BJ (cell line): ENCODE measurements at regions not wholly inside any gene's neighbourhood (a gene's known extent, or its start where the extent isn't known, plus 50 kb on each side); places are given as distances from the start of the nearest gene placed in this dataset.

Experiments used
- CTCF ChIA-PET: fragments of 350-600 bp; formaldehyde crosslinking; extraction: SDS; loops from one replicate; lab custom pipeline; 2021; ENCODE audit warnings: antibody characterized with exemption, inconsistent platforms; lab: Yijun Ruan, JAX
- POLR2A ChIA-PET: fragments of 300-600 bp; sonication (Branson Sonifier 250); formaldehyde crosslinking; extraction: SDS; loops from one replicate; lab custom pipeline; 2021; ENCODE audit warnings: antibody characterized with exemption; lab: Charles Lee
- DNase-seq: peaks from one replicate; pipeline ENCODE4 v3.0.0-alpha.2; 2011; ENCODE audit warnings: low read depth
- H3K27me3 ChIP-seq: 2 replicates; pipeline ENCODE4 v1.6.0; 2011; ENCODE audit warnings: low read length; ENCODE audit not compliant: control insufficient read depth, insufficient read depth
- H3K36me3 ChIP-seq: 2 replicates; pipeline ENCODE4 v1.5.1; 2011; ENCODE audit warnings: low read length; ENCODE audit not compliant: control insufficient read depth, insufficient read depth
- H3K4me3 ChIP-seq: 2 replicates; pipeline ENCODE4 v1.5.1; 2011; ENCODE audit warnings: low read depth, mild to moderate bottlenecking, control low read depth, low read length
- CTCF ChIP-seq: IDR thresholded peaks from 2 replicates; pipeline ENCODE4 v1.5.1; 2011; ENCODE audit warnings: low read depth, mild to moderate bottlenecking, control low read depth, inconsistent platforms, low read length, moderate library complexity; ENCODE audit not compliant: insufficient read depth

GRCh38 chr3:153291059-153291685 lies 129.1 kb downstream of the RAP2B start:
- no peaks in the 10 kb centered on the region for H3K36me3 ChIP-seq
- no peak for DNase-seq
- CTCF ChIA-PET: interaction anchor here (0.9 to 2.0 kb wide), 6 partner anchors 27 to 477 kb away, joined by 3 to 7 read pairs (median 4); no protein-coding TSS in a partner anchor
- H3K27me3 ChIP-seq: no peaks in the 10 kb centered on the region
- TF ChIP-seq CTCF: peak; percentile 64
- POLR2A ChIA-PET: no interaction called here
- no peak overlapping the region for H3K4me3 ChIP-seq

GRCh38 chr3:153293265-153293664 lies 131.2 kb downstream of the RAP2B start:
- DNase-seq: no peak
- CTCF ChIA-PET: interaction anchor here (1.8 kb wide), 1 partner anchor 8 kb away, joined by 4 read pairs; no protein-coding TSS in a partner anchor
- no peak for TF ChIP-seq CTCF
- POLR2A ChIA-PET: no interaction called here
- Histone ChIP-seq H3K27me3 (no peaks in the 10 kb centered on the region), H3K36me3 (no peaks in the 10 kb centered on the region), H3K4me3 (no peak overlapping the region)

GRCh38 chr3:153295901-153296300 lies 133.9 kb downstream of the RAP2B start:
- no peak overlapping the region for H3K4me3 ChIP-seq
- no peaks in the 10 kb centered on the region for H3K36me3 ChIP-seq
- no peaks in the 10 kb centered on the region for H3K27me3 ChIP-seq
- DNase-seq: no peak
- TF ChIP-seq CTCF: no peak
- ChIA-PET CTCF (no interaction called here), POLR2A (no interaction called here)

- POLR2A ChIA-PET: no interaction called here
- CTCF ChIA-PET: interaction anchor here (2.2 kb wide), 1 partner anchor 16 kb away, joined by 4 read pairs; no protein-coding TSS in a partner anchor
- DNase-seq: no peak
- no peaks in the 10 kb centered on the region for H3K27me3 ChIP-seq
- TF ChIP-seq CTCF: no peak
- no peaks in the 10 kb centered on the region for H3K36me3 ChIP-seq
- no peak overlapping the region for H3K4me3 ChIP-seq
Measured at GRCh38 chr3:153305189-153305588, 143.2 kb downstream of the RAP2B start.

- no peak for DNase-seq
- Histone ChIP-seq H3K27me3 (no peaks in the 10 kb centered on the region), H3K4me3 (no peak overlapping the region), H3K36me3 (no peaks in the 10 kb centered on the region)
- no peak for TF ChIP-seq CTCF
- ChIA-PET CTCF (interaction anchor here (0.7 to 1.2 kb wide), 2 partner anchors 25 to 234 kb away, joined by 3 read pairs; no protein-coding TSS in a partner anchor), POLR2A (no interaction called here)
Measured at GRCh38 chr3:153311541-153311940, 149.5 kb downstream of the RAP2B start.
